Gastroesophageal sphincter (tissue), 3 donors: ENCODE measurements at regions not wholly inside any gene's neighbourhood (a gene's known extent, or its start where the extent isn't known, plus 50 kb on each side); places are given as distances from the start of the nearest gene placed in this dataset.
"Not testable (repeated sequence)": the region's sequence is repeated elsewhere in the genome, so short reads cannot be mapped to it uniquely, and the experiment has no call there.

Experiments used
- CTCF ChIP-seq, 4 experiments: fragments of 200-600 bp in 2 of 4; fragments of 450-650 bp in 2 of 4; sonication (generic) in 1 of 4; IDR thresholded peaks; one replicate each; pipeline ENCODE4 v1.5.1; 2017 to 2019; ENCODE audit warnings: antibody characterized with exemption in 4 of 4, mild to moderate bottlenecking in 2 of 4, moderate library complexity in 2 of 4
- EP300 ChIP-seq: sonication (generic); formaldehyde crosslinking; IDR thresholded peaks from one replicate; pipeline ENCODE4 v1.6.1; 2017; ENCODE audit warnings: antibody characterized with exemption, mild to moderate bottlenecking
- POLR2A ChIP-seq, 2 donors: fragments of 450-650 bp; IDR thresholded peaks; one replicate each; pipeline ENCODE4 v1.6.1; 2017; ENCODE audit warnings: antibody characterized with exemption in 2 of 2, mild to moderate bottlenecking in 2 of 2, moderate library complexity in 1 of 2
- POLR2AphosphoS5 ChIP-seq: sonication (generic); formaldehyde crosslinking; IDR thresholded peaks from one replicate; pipeline ENCODE4 v1.6.1; 2017; ENCODE audit warnings: antibody characterized with exemption

- not testable (repeated sequence) for TF ChIP-seq CTCF (IDR thresholded peaks at IDR 0.05); POLR2A (IDR thresholded peaks at IDR 0.05); POLR2AphosphoS5; EP300
Observed at GRCh38 chr12:131623404-131624368, 87.2 kb upstream of the SFSWAP start.
